Skeletal muscle satellite cell (primary cell): ENCODE measurements at regions not wholly inside any gene's neighbourhood (a gene's known extent, or its start where the extent isn't known, plus 50 kb on each side); places are given as distances from the start of the nearest gene placed in this dataset.

Experiments
- H3K27me3 ChIP-seq: 2 replicates; pipeline ENCODE4 v1.7.0; 2013; ENCODE audit warnings: low read length; ENCODE audit not compliant: control insufficient read depth, insufficient read depth
- H3K36me3 ChIP-seq: 2 replicates; pipeline ENCODE4 v1.7.0; 2013; ENCODE audit warnings: mild to moderate bottlenecking, control low read depth, low read length; ENCODE audit not compliant: insufficient read depth
- H3K4me1 ChIP-seq: 2 replicates; pipeline ENCODE4 v1.7.0; 2013; ENCODE audit warnings: low read length; ENCODE audit not compliant: control insufficient read depth, insufficient read depth
- H3K4me2 ChIP-seq: 2 replicates; pipeline ENCODE4 v1.7.0; 2013; ENCODE audit warnings: mild to moderate bottlenecking, low read length
- H3K4me3 ChIP-seq: 2 replicates; pipeline ENCODE4 v1.7.0; 2013; ENCODE audit warnings: low read length
- H3K9ac ChIP-seq: 2 replicates; pipeline ENCODE4 v1.7.0; 2013; ENCODE audit warnings: mild to moderate bottlenecking, low read depth, low read length, moderate library complexity
- H3K9me3 ChIP-seq: replicated peaks from 2 replicates; pipeline ENCODE4 v1.7.0; 2013; ENCODE audit warnings: mild to moderate bottlenecking, control low read depth, low read length

DNA sequence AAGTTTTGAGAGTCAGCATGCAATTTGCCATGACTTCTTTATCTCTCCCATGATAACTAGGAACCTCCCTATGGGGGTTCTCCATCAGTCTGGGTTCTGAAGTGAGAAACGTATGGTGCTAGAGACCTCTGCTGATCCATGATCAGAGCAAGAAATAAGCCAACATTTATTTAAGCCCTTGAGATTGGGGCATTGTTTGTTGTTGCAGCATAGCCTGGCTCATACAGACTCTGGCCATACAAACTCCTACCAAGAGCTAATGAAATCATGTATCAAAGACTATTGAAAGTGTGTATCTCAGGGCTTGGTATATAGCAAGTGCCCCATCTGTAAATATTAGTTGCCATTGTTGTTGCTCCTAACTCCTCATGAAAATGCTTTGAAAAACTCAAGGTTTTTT, 233.9 kb downstream of the MAF start:
- H3K9ac ChIP-seq, result no peak overlapping the region
- no peaks in the 10 kb centered on the region for H3K4me1 ChIP-seq
- H3K36me3 ChIP-seq, result no peaks in the 10 kb centered on the region
- no peak overlapping the region for H3K4me2 ChIP-seq
- H3K27me3 ChIP-seq, result no peaks in the 10 kb centered on the region
- peaks cover 3% of the 10 kb centered on the region for H3K9me3 ChIP-seq
- no peak overlapping the region for H3K4me3 ChIP-seq

DNA sequence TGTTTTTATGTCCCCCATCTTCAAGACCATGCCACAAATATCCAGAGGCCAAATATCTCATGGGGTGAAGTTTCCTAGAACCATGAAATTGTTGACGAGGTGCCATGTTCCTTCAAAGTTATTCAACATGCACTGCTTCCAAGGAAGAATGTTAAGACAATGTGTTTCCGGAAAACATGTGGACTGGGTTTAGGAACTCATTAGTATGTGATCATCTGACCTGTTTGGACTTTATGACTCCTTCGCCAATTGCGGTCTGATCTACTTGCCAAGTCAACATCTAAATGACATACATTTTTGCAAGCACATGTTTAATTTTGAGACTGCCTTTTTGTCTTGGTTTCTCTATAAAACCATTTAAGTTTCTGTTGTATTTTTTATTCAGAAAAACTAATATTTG, 234.8 kb downstream of the MAF start:
- H3K9ac ChIP-seq, result no peak overlapping the region
- no peak overlapping the region for H3K4me2 ChIP-seq
- H3K4me3 ChIP-seq, result no peak overlapping the region
- no peaks in the 10 kb centered on the region for H3K36me3 ChIP-seq
- H3K9me3 ChIP-seq, result peaks cover 3% of the 10 kb centered on the region
- H3K27me3 ChIP-seq, result no peaks in the 10 kb centered on the region
- H3K4me1 ChIP-seq, result no peaks in the 10 kb centered on the region

DNA sequence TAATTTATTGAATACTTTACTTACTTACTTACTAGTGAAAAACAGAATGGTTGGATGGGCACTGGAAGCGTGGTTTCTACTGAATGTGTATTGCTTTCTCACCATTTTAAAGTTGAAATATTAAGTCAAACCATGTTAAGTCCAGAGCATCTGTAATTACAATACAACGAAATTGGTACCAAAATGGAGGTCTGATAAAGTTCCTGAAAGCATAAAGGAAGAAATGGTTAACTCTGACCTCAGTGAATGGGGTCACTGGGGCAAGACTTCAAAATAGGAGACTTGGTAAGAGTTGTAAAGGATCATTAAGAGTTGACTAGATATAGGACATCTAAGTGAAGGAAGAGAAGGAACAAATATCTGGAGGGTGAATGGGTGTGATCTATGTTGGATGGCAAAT, 237.1 kb downstream of the MAF start:
- Histone ChIP-seq H3K9ac (no peak overlapping the region), H3K9me3 (no peaks in the 10 kb centered on the region), H3K4me3 (no peak overlapping the region), H3K27me3 (no peaks in the 10 kb centered on the region), H3K4me2 (no peak overlapping the region), H3K4me1 (no peaks in the 10 kb centered on the region), H3K36me3 (no peaks in the 10 kb centered on the region)

DNA sequence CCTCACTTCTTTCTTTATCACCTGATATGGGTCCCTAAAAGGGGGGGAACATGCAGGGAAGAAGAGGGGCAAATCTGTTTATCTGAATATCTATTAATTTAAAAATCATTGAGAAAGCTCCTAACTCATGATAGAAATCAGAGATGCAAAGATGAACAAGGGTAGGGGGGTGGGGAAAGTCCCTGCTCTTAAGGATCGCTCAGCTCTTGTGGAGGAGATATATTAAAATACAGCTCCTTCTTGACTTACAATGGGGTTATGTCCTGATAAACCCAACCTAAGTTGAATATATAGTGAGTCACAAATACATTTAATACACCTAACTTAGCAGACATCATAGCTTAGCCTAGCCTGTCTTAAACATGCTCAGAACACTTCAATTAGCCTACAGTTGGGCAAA, 237.5 kb downstream of the MAF start:
- H3K4me2 ChIP-seq, result no peak overlapping the region
- H3K9ac ChIP-seq, result no peak overlapping the region
- H3K9me3 ChIP-seq, result no peaks in the 10 kb centered on the region
- H3K36me3 ChIP-seq, result no peaks in the 10 kb centered on the region
- no peaks in the 10 kb centered on the region for H3K27me3 ChIP-seq
- no peak overlapping the region for H3K4me3 ChIP-seq
- H3K4me1 ChIP-seq, result no peaks in the 10 kb centered on the region

DNA sequence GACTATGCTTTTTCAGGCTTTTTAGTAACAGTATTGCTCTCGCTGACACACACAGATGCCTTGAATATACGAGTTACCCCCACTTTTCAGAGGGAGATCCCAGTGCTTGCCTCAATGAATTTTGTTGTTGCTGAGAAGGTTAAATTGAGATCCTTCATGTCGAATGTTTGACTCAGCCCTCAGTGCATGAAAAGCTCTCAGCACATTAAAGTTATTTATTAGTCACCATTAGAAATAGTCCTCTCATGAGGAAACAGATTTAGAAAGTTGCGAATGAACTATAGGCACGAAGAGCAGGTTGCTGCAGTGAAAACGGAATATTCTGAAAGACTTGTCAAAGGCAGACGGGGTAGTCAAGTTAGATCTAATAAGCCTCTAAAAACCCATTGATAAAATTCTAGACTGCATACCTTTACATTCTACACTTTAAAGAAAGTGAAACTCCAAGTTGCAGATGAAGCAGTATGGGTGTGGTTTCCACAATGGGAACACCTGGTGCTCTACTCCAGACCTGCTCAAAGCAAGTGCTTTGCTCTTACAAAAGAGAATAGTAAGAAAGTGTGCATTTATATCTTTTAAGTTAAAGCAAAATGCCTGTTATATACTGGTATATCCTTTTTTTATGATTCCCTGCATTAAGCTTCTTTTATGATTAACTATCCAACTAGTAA, 238.1 kb downstream of the MAF start:
- Histone ChIP-seq H3K4me2 (no peak overlapping the region), H3K9me3 (no peaks in the 10 kb centered on the region), H3K9ac (no peak overlapping the region), H3K36me3 (no peaks in the 10 kb centered on the region), H3K4me1 (no peaks in the 10 kb centered on the region), H3K4me3 (no peak overlapping the region), H3K27me3 (no peaks in the 10 kb centered on the region)

DNA sequence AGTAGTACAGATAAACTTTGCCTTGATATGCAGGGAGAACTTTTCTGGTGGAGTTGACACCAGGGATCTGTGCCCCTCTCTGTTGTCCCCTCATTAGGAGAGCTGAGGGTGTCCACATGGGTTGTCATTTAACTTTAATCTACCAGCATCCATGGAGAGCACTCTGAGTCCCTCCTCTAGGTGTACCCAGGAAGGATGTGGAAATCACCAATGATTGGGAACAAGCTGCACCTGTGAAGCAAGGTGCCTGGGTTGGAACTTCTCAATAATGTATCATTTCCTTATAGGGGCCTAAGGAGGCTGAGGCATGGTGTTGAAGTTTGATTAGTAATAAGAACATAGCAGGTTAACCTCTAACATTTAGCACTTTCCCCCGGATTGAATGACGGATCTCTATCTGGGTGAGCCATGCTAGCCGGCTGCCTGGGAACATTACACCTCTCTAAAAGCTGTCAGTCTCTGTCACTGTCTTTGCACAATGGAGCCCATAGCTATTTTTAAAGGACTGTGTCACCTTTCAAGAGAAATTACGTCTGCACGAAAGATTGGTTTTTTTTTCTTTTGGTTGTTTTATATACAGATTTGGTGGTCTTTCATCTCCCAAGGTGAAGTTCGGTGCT, 239.3 kb downstream of the MAF start:
- Histone ChIP-seq H3K36me3 (no peaks in the 10 kb centered on the region), H3K4me1 (no peaks in the 10 kb centered on the region), H3K9ac (no peak overlapping the region), H3K27me3 (no peaks in the 10 kb centered on the region), H3K9me3 (no peaks in the 10 kb centered on the region), H3K4me2 (no peak overlapping the region), H3K4me3 (no peak overlapping the region)

DNA sequence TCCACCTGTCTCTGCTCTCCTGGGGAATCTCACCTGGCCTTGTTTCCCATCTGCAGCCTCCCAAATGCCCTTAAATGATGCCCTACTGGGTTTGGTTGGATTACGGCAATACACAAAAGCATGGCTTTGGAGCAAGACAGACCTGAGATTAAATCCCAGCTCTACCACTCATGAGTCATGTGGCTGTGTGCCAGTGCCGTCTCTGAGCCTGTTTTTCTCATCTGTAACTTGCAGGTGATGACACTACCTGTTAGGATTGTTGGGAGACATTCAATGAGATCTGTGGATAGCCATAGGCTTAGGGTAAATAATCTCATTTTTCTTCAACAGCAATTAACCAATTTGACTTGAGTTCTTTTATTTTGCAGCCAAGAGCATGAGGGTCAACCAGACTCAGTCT, 240.3 kb downstream of the MAF start:
- H3K4me1 ChIP-seq, result no peaks in the 10 kb centered on the region

DNA sequence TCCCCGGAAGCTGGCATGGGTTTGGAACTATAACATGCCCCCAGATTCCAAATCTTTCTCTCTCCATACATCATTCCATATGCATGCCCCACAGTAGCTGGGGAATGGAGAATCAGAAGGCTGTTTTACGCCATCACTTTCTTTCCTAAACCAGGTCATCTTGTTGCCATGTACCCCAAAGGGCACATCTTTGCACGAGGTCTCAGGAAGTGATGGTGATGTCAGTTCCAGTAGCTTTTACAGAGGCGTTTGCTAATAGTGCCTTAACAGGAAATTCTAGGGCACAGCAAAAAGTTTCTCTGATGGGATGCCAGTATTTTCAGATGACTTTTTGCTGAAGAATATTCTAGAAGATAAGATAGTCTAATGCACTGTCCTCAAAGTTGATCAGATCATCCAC, 241.5 kb downstream of the MAF start:
- H3K4me1 ChIP-seq, result no peaks in the 10 kb centered on the region
- H3K9ac ChIP-seq, result no peak overlapping the region
- no peaks in the 10 kb centered on the region for H3K9me3 ChIP-seq
- H3K27me3 ChIP-seq, result no peaks in the 10 kb centered on the region
- H3K36me3 ChIP-seq, result no peaks in the 10 kb centered on the region
- no peak overlapping the region for H3K4me2 ChIP-seq
- no peak overlapping the region for H3K4me3 ChIP-seq

More for the DNA sequence above, 240.3 kb downstream of the MAF start:
- Histone ChIP-seq H3K9ac (no peak overlapping the region), H3K36me3 (no peaks in the 10 kb centered on the region), H3K4me3 (no peak overlapping the region), H3K27me3 (no peaks in the 10 kb centered on the region), H3K4me2 (no peak overlapping the region), H3K9me3 (no peaks in the 10 kb centered on the region)

DNA sequence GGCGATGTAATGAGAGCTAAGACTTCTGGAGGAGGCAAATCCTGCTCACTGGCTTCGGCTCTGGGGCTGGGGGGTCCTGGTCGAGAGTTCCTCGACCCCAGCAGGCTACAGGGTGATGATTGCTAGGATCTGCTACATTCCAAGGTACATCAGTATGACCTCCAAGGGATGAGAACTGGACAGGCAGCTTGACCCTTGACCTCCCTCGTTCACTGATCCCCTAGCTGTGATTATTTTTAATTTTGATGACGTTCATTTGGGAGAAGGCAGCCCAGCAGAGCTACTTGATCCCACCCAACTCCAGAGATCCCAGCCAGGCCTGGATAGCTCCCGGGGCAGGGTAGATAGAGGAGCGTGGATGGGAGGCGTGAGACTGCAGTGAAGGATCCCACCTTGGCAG, 242.3 kb downstream of the MAF start:
- Histone ChIP-seq H3K4me3 (no peak overlapping the region), H3K4me2 (no peak overlapping the region), H3K9ac (no peak overlapping the region), H3K36me3 (no peaks in the 10 kb centered on the region), H3K4me1 (no peaks in the 10 kb centered on the region), H3K9me3 (no peaks in the 10 kb centered on the region), H3K27me3 (no peaks in the 10 kb centered on the region)

DNA sequence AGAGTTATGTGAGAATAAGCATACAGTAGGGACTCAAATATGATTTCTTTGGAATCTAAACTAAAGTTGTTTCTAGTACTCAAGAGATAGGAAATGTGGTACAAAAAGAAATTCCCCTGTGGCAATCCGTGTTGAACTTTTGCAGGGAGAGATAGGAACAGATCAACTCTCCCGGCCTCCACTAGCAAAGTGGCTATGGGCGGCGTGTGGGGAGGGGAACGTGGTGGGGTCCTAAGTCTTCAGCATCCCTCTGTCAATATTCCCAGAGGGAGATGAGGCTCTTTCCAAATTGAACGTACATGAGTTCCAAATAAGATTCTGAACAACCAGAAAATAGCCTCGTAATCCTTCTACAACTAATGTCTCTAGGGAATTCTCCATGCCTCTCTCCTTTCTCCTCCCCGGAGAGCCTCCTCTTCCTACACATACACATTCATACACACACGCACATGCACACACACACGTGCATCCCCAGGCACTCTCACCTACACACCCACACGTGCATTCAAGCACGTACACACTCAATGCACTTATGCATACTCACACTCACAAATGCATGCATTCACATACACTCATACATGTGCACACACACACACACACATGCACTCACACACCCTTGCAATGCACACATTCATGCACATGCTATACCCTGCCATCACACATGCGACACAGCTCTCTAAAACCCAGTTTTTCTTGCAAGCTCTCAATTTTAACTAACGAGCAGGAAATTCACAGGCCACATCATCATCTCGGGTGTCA, 244.8 kb downstream of the MAF start:
- Histone ChIP-seq H3K36me3 (no peaks in the 10 kb centered on the region), H3K4me1 (no peaks in the 10 kb centered on the region), H3K9ac (no peak overlapping the region), H3K9me3 (no peaks in the 10 kb centered on the region), H3K27me3 (no peaks in the 10 kb centered on the region), H3K4me2 (no peak overlapping the region), H3K4me3 (no peak overlapping the region)

DNA sequence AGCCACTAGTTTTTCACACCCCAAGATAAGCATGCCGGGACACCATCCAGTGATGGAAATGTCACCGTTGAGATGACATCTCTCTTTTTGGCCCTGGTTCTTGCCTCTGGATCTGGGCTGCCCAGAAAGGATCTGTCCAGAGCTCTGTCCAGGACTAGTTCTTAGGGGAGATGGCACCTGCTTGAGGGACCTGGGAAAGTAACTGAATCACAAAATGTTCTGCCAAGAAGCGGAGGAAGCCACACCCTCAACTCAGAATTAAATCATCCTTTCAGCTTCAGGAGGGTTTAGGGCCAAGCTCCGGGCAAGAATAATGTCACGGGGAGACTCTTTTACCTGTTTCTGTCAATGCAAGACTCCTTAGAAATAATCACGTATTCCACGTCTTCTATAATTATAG, 248.6 kb downstream of the MAF start:
- H3K4me1 ChIP-seq, result no peaks in the 10 kb centered on the region
- no peaks in the 10 kb centered on the region for H3K27me3 ChIP-seq
- H3K36me3 ChIP-seq, result no peaks in the 10 kb centered on the region
- no peak overlapping the region for H3K4me3 ChIP-seq
- no peak overlapping the region for H3K9ac ChIP-seq
- no peaks in the 10 kb centered on the region for H3K9me3 ChIP-seq
- no peak overlapping the region for H3K4me2 ChIP-seq

DNA sequence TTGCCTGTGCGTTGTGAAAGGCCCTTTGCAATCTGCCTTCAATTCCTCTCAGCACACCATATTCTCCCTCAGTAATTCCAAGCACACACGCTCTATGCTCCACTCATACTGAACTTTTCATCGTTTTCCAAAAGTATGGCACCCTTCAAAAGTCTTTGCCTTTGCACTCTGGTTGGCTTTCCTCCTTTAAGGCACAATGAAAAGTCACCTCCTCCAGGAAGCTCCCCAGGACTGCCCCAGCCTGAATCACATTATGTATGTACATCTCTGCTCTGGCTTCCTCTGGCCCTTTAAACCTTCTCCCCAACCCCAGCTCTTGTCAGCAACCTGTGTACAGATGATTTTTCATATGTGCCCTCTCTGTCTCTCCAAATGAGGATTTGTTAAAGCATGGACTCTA, 250.7 kb downstream of the MAF start:
- H3K4me3 ChIP-seq, result no peak overlapping the region
- no peaks in the 10 kb centered on the region for H3K9me3 ChIP-seq
- H3K4me1 ChIP-seq, result no peaks in the 10 kb centered on the region
- no peaks in the 10 kb centered on the region for H3K36me3 ChIP-seq
- H3K9ac ChIP-seq, result no peak overlapping the region
- no peaks in the 10 kb centered on the region for H3K27me3 ChIP-seq
- no peak overlapping the region for H3K4me2 ChIP-seq
